GM23248 (cell line): ENCODE measurements at regions not wholly inside any gene's neighbourhood (a gene's known extent, or its start where the extent isn't known, plus 50 kb on each side); places are given as distances from the start of the nearest gene placed in this dataset. TPM values are rescaled to one million over a fixed set of nuclear protein-coding genes. Genes with fewer than 3 reads are reported as not detected.

Experiments used
- DNase-seq: peaks from one replicate; pipeline ENCODE4 v3.0.0-alpha.2; 2015
- H2AFZ ChIP-seq: fragments of 200-600 bp; sonication (generic); 2 replicates; pipeline ENCODE4 v1.6.1; 2016; ENCODE audit warnings: antibody characterized with exemption
- H3F3A ChIP-seq: fragments of 200-600 bp; sonication (generic); 2 replicates; pipeline ENCODE4 v1.6.1; 2016; ENCODE audit warnings: mild to moderate bottlenecking, antibody characterized with exemption, mixed run types; ENCODE audit not compliant: insufficient read depth
- H3K27ac ChIP-seq: fragments of 200-600 bp; sonication (generic); 2 replicates; pipeline ENCODE4 v1.5.1; 2016; ENCODE audit warnings: mild to moderate bottlenecking
- H3K27me3 ChIP-seq: fragments of 200-600 bp; sonication (generic); replicated peaks from 2 replicates; pipeline ENCODE4 v1.6.1; 2016; ENCODE audit warnings: mild to moderate bottlenecking; ENCODE audit not compliant: insufficient read depth
- H3K36me3 ChIP-seq: fragments of 200-600 bp; sonication (generic); 2 replicates; pipeline ENCODE4 v1.6.1; 2016; ENCODE audit warnings: low read depth, mild to moderate bottlenecking
- H3K4me1 ChIP-seq: fragments of 200-600 bp; sonication (generic); 2 replicates; pipeline ENCODE4 v1.6.1; 2016; ENCODE audit warnings: mild to moderate bottlenecking; ENCODE audit not compliant: insufficient read depth
- H3K4me2 ChIP-seq: fragments of 200-600 bp; sonication (generic); one replicate; pipeline ENCODE4 v1.6.1; 2016; ENCODE audit warnings: mild to moderate bottlenecking; ENCODE audit not compliant: unreplicated experiment
- H3K4me3 ChIP-seq: fragments of 200-600 bp; sonication (generic); 2 replicates; pipeline ENCODE4 v1.5.1; 2016; ENCODE audit warnings: mild to moderate bottlenecking
- H3K79me2 ChIP-seq: fragments of 200-600 bp; sonication (generic); 2 replicates; pipeline ENCODE4 v1.6.1; 2016; ENCODE audit warnings: mild to moderate bottlenecking; ENCODE audit not compliant: insufficient read depth
- H3K9ac ChIP-seq: fragments of 200-600 bp; sonication (generic); 2 replicates; pipeline ENCODE4 v1.6.1; 2016; ENCODE audit warnings: mild to moderate bottlenecking
- H3K9me2 ChIP-seq: fragments of 200-600 bp; sonication (generic); 2 replicates; pipeline ENCODE4 v1.6.1; 2016; ENCODE audit warnings: mixed run types, mild to moderate bottlenecking, moderate library complexity; ENCODE audit not compliant: insufficient read depth
- H3K9me3 ChIP-seq: fragments of 200-600 bp; sonication (generic); one replicate; pipeline ENCODE4 v1.6.1; 2017; ENCODE audit warnings: low read depth
- H4K20me1 ChIP-seq: fragments of 200-600 bp; sonication (generic); 2 replicates; pipeline ENCODE4 v1.6.0; 2016; ENCODE audit not compliant: insufficient read depth
- EZH2 ChIP-seq: fragments of 200-600 bp; sonication (generic); IDR thresholded peaks from 2 replicates; pipeline ENCODE4 v1.6.1; 2018; ENCODE audit warnings: antibody characterized with exemption, mild to moderate bottlenecking; ENCODE audit not compliant: insufficient read depth, poor library complexity, severe bottlenecking
- EZH2phosphoT487 ChIP-seq: fragments of 200-600 bp; sonication (generic); IDR thresholded peaks from 2 replicates; pipeline ENCODE4 v1.6.1; 2018; ENCODE audit warnings: antibody characterized with exemption, moderate library complexity, mild to moderate bottlenecking, low read depth; ENCODE audit not compliant: insufficient read depth
- WGBS, 2 experiments: methylation state at CpG; one replicate each; pipeline ENCODE4 v1.1.6; 2015 to 2017; ENCODE audit warnings: low lambda C conversion rate in 2 of 2, low coverage in 1 of 2; ENCODE audit errors: missing lambda C conversion rate in 2 of 2; 5-methylcytosine and 5-hydroxymethylcytosine counted together
- in situ Hi-C: fragments of 300-500 bp; cut with MboI; formaldehyde crosslinking; loops from 2 replicates; pipeline ENCODE4 v1.15.0; 2020
- small RNA-seq: library from RNA; depleted of rRNA; stranded (forward); fragments of <200 nt; gene quantifications from one replicate; pipeline ENCODE3, GENCODE V24; 2014; ENCODE audit warnings: low read depth, low replicate concordance

DNA sequence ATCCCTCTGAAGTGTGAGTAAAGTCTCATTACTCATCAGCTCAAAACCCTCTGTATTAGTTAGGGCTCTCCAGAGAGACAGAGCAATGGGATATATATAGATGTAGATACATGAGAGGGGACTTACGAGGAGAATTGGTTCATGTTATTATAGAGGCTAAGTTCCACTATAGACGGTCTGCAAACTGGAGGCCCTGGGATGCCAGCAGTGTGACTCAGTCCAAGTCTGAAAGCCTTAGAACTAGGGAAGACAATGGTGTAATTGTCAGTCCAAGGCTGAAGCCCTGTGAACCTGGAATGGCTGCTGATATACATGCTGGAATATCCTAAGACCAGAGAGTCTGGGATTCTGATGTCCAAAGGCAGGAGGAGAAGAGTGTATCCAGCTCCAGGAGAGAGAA lies 57.3 kb upstream of the CEP83 start:
- Histone ChIP-seq H3K4me2 (no peak overlapping the region), H3K9me2 (no peaks in the 10 kb centered on the region), H3K27ac (no peak overlapping the region), H3K27me3 (peaks cover 18% of the 10 kb centered on the region), H3K9me3 (no peaks in the 10 kb centered on the region), H4K20me1 (no peaks in the 10 kb centered on the region), H3K4me1 (no peaks in the 10 kb centered on the region), H3K36me3 (no peaks in the 10 kb centered on the region), H2AFZ (no peak overlapping the region), H3K4me3 (no peak overlapping the region), H3K9ac (no peak overlapping the region), H3K79me2 (no peaks in the 10 kb centered on the region), H3F3A (no peaks in the 10 kb centered on the region)
- TF ChIP-seq EZH2 (no peak), EZH2phosphoT487 (no peak)
- in situ Hi-C loops: no loop called here
- 80 to 86% methylated on average over 2 of the region's 2 CpGs for WGBS, 2 experiments
- DNase-seq: peak; percentile 43

DNA sequence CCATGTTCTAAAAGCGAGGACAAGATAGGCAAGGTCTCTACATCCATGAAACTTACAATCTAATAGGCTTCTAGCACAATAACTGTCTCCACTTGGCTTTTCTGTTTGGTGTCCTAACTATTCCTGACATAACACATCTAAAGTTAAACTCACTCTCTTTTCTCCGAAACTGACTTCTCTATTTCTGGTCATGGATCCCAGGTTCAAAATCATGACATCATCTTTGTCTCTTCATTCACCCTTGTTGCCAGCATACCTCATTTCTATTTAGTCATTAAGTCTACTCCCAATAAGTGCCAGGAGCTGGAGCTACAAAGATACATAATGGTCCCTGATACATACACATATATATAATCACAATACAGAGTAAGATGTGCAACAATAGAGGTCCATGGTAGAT lies 53.9 kb upstream of the CEP83 start:
- no peaks in the 10 kb centered on the region for H3K9me3 ChIP-seq
- TF ChIP-seq EZH2phosphoT487 (no peak), EZH2 (no peak)
- in situ Hi-C loops: no loop called here
- peaks cover 4% of the 10 kb centered on the region; the same call in 1 of the 2 replicates for H3K27me3 ChIP-seq
- no peaks in the 10 kb centered on the region for H3K4me1 ChIP-seq
- no peaks in the 10 kb centered on the region for H3K79me2 ChIP-seq
- H3K4me2 ChIP-seq: no peak overlapping the region
- no peak for DNase-seq
- no peak overlapping the region for H3K4me3 ChIP-seq
- H4K20me1 ChIP-seq: no peaks in the 10 kb centered on the region
- no peak overlapping the region for H3K27ac ChIP-seq
- H2AFZ ChIP-seq: no peak overlapping the region
- H3F3A ChIP-seq: no peaks in the 10 kb centered on the region
- 68 to 69% methylated on average over 2 of the region's 2 CpGs for WGBS, 2 experiments
- H3K9ac ChIP-seq: no peak overlapping the region
- no peaks in the 10 kb centered on the region for H3K36me3 ChIP-seq
- H3K9me2 ChIP-seq: no peaks in the 10 kb centered on the region

DNA sequence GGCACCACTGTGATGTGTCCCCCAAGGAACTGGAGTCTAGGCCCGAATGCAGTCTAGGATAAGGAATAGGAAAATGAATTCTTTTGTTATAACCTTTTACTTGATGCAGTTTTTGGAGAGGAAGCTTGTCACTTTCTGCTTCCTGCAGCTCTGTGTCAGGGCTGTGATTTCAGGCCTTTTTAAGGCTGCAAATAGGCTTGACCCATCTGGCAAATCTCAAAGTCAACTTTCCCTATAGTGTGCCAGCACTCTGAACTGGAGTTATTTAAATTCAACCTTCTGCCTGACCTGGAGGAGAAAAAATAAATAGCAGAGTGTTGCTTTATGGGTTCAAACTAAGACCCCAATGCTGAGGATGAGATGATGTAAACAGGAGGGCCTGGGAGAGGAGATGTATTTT lies 51.8 kb upstream of the CEP83 start:
- Histone ChIP-seq H4K20me1 (no peaks in the 10 kb centered on the region), H3K27ac (no peak overlapping the region), H3K79me2 (no peaks in the 10 kb centered on the region), H3F3A (no peaks in the 10 kb centered on the region), H2AFZ (no peak overlapping the region), H3K9me2 (no peaks in the 10 kb centered on the region), H3K9ac (no peak overlapping the region), H3K36me3 (no peaks in the 10 kb centered on the region), H3K4me3 (no peak overlapping the region), H3K4me2 (no peak overlapping the region), H3K4me1 (no peaks in the 10 kb centered on the region), H3K9me3 (no peaks in the 10 kb centered on the region), H3K27me3 (peaks cover 16% of the 10 kb centered on the region; the same call in 1 of the 2 replicates)
- no peak for TF ChIP-seq EZH2phosphoT487
- TF ChIP-seq EZH2: no peak
- in situ Hi-C loops: no loop called here
- no peak for DNase-seq
- WGBS, 2 experiments: 35 to 54% methylated on average over 1 of the region's 1 CpG

DNA sequence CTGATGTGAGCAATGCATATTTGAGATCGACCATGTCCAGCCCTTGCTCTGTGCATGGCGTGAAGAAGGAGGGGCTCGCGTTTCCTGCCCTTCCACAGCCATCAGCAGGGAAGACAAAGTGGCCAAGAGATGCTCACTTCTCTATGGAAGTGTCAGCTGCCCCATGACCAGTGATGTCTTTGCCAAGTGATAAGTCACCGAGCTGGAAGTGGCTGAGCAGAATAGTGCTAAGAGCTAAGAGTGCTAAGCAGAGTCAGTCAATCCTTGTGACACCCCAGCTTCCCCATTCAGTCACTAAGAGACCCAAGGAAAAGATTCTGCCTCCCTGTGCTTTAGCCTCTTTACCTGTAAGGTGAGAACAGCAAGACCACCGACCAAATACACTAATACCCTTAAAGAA lies 50.5 kb upstream of the CEP83 start:
- TF ChIP-seq EZH2phosphoT487 (no peak), EZH2 (no peak)

More for the DNA sequence above, 50.5 kb upstream of the CEP83 start:
- Histone ChIP-seq H3K4me3 (no peak overlapping the region), H3K9me3 (no peaks in the 10 kb centered on the region), H3K9ac (no peak overlapping the region), H3K79me2 (no peaks in the 10 kb centered on the region), H3K4me2 (no peak overlapping the region), H4K20me1 (no peaks in the 10 kb centered on the region), H2AFZ (no peak overlapping the region), H3F3A (no peaks in the 10 kb centered on the region), H3K27me3 (peaks cover 26% of the 10 kb centered on the region; the same call in 1 of the 2 replicates), H3K36me3 (no peaks in the 10 kb centered on the region), H3K27ac (no peak overlapping the region), H3K9me2 (no peaks in the 10 kb centered on the region), H3K4me1 (no peaks in the 10 kb centered on the region)
- DNase-seq: no peak
- 56 to 62% methylated on average over 6 of the region's 6 CpGs for WGBS, 2 experiments
- in situ Hi-C loops: no loop called here

Small RNAs in the stretch of these regions (small RNA-seq; reads per million reads assigned to genes)
- gene RN7SL483P: not detected
